Neural cell (in vitro differentiated cells): ENCODE measurements at regions not wholly inside any gene's neighbourhood (a gene's known extent, or its start where the extent isn't known, plus 50 kb on each side); places are given as distances from the start of the nearest gene placed in this dataset.
"Not testable (repeated sequence)": the region's sequence is repeated elsewhere in the genome, so short reads cannot be mapped to it uniquely, and the experiment has no call there.

Experiments
- H2AFZ ChIP-seq: fragments of 200-600, 300-800 bp; sonication (generic), shearing (Covaris generic); 2 replicates; pipeline ENCODE4 v1.6.0; 2014; ENCODE audit warnings: low read depth, mild to moderate bottlenecking, antibody characterized with exemption, low read length, moderate library complexity
- H3F3A ChIP-seq: fragments of 200-600 bp; shearing (Covaris generic); 2 replicates; pipeline ENCODE4 v1.6.1; 2016; ENCODE audit warnings: mild to moderate bottlenecking, moderate library complexity, mixed read lengths, antibody characterized with exemption, low read length; ENCODE audit not compliant: insufficient read depth, poor library complexity, severe bottlenecking
- H3K27ac ChIP-seq: fragments of 200-600, 300-800 bp; sonication (generic), shearing (Covaris generic); 2 replicates; pipeline ENCODE4 v1.5.1; 2014; ENCODE audit warnings: mild to moderate bottlenecking, low read length, moderate library complexity
- H3K27me3 ChIP-seq: fragments of 300-800, 200-600 bp; sonication (generic), shearing (Covaris generic); 2 replicates; pipeline ENCODE4 v1.6.0; 2014; ENCODE audit warnings: mild to moderate bottlenecking, low read depth, low read length, moderate library complexity; ENCODE audit not compliant: insufficient read depth
- H3K36me3 ChIP-seq: fragments of 300-800, 200-600 bp; sonication (generic), shearing (Covaris generic); 2 replicates; pipeline ENCODE4 v1.5.1; 2014; ENCODE audit warnings: mild to moderate bottlenecking, antibody characterized with exemption, low read length, moderate library complexity; ENCODE audit not compliant: insufficient read depth
- H3K4me2 ChIP-seq: fragments of 300-800, 200-600 bp; sonication (generic), shearing (Covaris generic); 2 replicates; pipeline ENCODE4 v1.6.0; 2014; ENCODE audit warnings: mild to moderate bottlenecking, low read length
- H3K4me3 ChIP-seq: fragments of 300-800, 200-600 bp; sonication (generic), shearing (Covaris generic); 2 replicates; pipeline ENCODE4 v1.5.1; 2014; ENCODE audit warnings: mild to moderate bottlenecking, low read length, moderate library complexity
- H3K79me2 ChIP-seq: fragments of 200-600 bp; shearing (Covaris generic); replicated peaks from 2 replicates; pipeline ENCODE4 v1.6.0; 2014; ENCODE audit warnings: mild to moderate bottlenecking, low read length, moderate library complexity; ENCODE audit not compliant: insufficient read depth
- H3K9ac ChIP-seq: fragments of 300-800, 200-600 bp; sonication (generic), shearing (Covaris generic); 2 replicates; pipeline ENCODE4 v1.6.1; 2016; ENCODE audit warnings: mild to moderate bottlenecking, low read length, mixed read lengths
- H3K9me2 ChIP-seq: fragments of 200-600 bp; shearing (Covaris generic); 2 replicates; pipeline ENCODE4 v1.6.1; 2016; ENCODE audit warnings: mild to moderate bottlenecking, low read length, mixed read lengths; ENCODE audit not compliant: insufficient read depth
- H3K9me3 ChIP-seq: fragments of 200-600, 300-800 bp; sonication (generic), shearing (Covaris generic); 2 replicates; pipeline ENCODE4 v1.6.1; 2016; ENCODE audit warnings: mild to moderate bottlenecking, mixed run types, low read length, moderate library complexity, mixed read lengths
- H4K20me1 ChIP-seq: fragments of 200-600 bp; shearing (Covaris generic); 2 replicates; pipeline ENCODE4 v1.6.1; 2016; ENCODE audit warnings: mild to moderate bottlenecking, mixed run types; ENCODE audit not compliant: insufficient read depth
- EZH2 ChIP-seq: fragments of 200-600, 300-800 bp; shearing (Covaris generic), sonication (generic); IDR thresholded peaks from 2 replicates; pipeline ENCODE4 v1.6.1; 2014; ENCODE audit warnings: antibody characterized with exemption, low read length, borderline replicate concordance, mild to moderate bottlenecking; ENCODE audit not compliant: insufficient read depth, poor library complexity, severe bottlenecking
- SMC3 ChIP-seq: fragments of 450-650 bp; conservative IDR thresholded peaks from 2 replicates; pipeline ENCODE4 v1.6.1; 2014; ENCODE audit warnings: antibody characterized with exemption, mild to moderate bottlenecking, moderate library complexity; ENCODE audit not compliant: poor library complexity
- TAF1 ChIP-seq: IDR thresholded peaks from 2 replicates; pipeline ENCODE4 v1.6.1; 2012; ENCODE audit warnings: low read depth
- TF ChIP-seq, protein P1 (sequence below): fragments of 450-650 bp; IDR thresholded peaks from 2 replicates; pipeline ENCODE4 v1.5.1; 2014; ENCODE audit warnings: antibody characterized with exemption, mild to moderate bottlenecking, moderate library complexity; ENCODE audit not compliant: poor library complexity, severe bottlenecking
- TF ChIP-seq, protein P2 (sequence below): IDR thresholded peaks from 2 replicates; pipeline ENCODE4 v1.6.1; 2012; ENCODE audit warnings: borderline replicate concordance

DNA sequence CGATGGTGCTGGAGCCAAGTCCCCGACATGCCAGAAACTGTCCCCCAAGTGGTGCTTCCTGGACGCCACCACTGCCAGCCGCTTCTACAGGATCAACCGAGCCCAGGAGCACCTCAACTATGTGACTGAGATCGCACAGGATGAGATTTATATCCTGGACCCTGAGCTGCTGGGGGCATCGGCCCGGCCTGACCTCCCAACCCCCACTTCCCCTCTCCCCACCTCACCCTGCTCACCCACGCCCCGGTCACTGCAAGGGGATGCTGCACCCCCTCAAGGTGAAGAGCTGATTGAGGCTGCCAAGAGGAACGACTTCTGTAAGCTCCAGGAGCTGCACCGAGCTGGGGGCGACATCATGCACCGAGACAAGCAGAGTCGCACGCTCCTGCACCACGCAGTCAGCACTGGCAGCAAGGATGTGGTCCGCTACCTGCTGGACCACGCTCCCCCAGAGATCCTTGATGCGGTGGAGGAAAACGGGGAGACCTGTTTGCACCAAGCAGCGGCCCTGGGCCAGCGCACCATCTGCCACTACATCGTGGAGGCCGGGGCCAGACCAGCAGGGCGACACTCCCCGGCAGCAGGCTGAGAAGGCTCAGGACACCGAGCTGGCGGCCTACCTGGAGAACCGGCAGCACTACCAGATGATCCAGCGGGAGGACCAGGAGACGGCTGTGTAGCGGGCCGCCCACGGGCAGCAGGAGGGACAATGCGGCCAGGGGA lies 91.0 kb downstream of the LACC1 start:
- not testable (repeated sequence) for H3K9me2 ChIP-seq, H3F3A ChIP-seq, H4K20me1 ChIP-seq, H3K4me3 ChIP-seq, H3K9ac ChIP-seq, H3K36me3 ChIP-seq, H2AFZ ChIP-seq, H3K27ac ChIP-seq, H3K79me2 ChIP-seq, H3K9me3 ChIP-seq, H3K27me3 ChIP-seq, H3K4me2 ChIP-seq

DNA sequence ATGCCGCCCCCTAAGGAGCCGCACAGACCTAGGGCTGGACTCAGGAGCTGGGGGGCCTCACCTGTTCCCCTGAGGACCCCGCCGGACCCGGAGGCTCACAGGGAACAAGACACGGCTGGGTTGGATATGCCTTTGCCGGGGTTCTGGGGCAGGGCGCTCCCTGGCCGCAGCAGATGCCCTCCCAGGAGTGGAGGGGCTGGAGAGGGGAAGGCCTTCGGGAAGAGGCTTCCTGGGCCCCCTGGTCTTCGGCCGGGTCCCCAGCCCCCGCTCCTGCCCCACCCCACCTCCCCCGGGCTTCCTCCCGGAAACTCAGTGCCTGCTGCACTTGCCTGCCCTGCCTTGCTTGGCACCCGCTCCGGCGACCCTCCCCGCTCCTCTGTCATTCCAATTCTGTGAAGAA lies 91.6 kb downstream of the LACC1 start:
- H3K9me2 ChIP-seq, H3K9me3 ChIP-seq, H3K4me3 ChIP-seq, H3K9ac ChIP-seq, H3K79me2 ChIP-seq, H3K4me2 ChIP-seq, H3K27me3 ChIP-seq, H2AFZ ChIP-seq, H4K20me1 ChIP-seq, H3K27ac ChIP-seq, H3F3A ChIP-seq, H3K36me3 ChIP-seq: not testable (repeated sequence)

DNA sequence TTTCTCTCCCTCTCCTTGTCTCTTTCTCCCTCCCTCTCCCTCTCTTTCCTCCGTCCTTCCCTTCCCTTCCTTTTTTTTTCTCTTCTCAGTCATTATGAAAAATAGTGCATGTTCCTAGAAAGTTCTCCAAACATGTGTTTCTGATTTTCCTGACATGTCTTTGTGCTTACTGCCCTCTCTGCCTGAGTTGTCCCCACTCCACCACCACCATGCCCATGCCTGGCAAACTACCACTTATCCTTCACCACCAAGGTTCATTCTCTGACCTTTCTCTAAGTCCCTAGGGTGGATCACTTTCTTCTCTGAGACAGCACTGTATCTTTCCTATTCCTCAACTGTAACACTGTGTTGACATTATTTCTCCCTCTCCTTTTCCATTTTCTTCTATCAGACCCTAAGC lies 98.2 kb downstream of the LACC1 start:
- H3K9me2 ChIP-seq, result no peaks in the 10 kb centered on the region
- no peaks in the 10 kb centered on the region for H4K20me1 ChIP-seq
- no peaks in the 10 kb centered on the region for H3K9me3 ChIP-seq
- H3K4me3 ChIP-seq, result no peak overlapping the region
- H3K27me3 ChIP-seq, result no peaks in the 10 kb centered on the region
- no peak overlapping the region for H3K4me2 ChIP-seq
- H2AFZ ChIP-seq, result no peak overlapping the region
- TF ChIP-seq EZH2 (no peak), TAF1 (no peak), SMC3 (no peak)
- TF ChIP-seq, protein P1, sequence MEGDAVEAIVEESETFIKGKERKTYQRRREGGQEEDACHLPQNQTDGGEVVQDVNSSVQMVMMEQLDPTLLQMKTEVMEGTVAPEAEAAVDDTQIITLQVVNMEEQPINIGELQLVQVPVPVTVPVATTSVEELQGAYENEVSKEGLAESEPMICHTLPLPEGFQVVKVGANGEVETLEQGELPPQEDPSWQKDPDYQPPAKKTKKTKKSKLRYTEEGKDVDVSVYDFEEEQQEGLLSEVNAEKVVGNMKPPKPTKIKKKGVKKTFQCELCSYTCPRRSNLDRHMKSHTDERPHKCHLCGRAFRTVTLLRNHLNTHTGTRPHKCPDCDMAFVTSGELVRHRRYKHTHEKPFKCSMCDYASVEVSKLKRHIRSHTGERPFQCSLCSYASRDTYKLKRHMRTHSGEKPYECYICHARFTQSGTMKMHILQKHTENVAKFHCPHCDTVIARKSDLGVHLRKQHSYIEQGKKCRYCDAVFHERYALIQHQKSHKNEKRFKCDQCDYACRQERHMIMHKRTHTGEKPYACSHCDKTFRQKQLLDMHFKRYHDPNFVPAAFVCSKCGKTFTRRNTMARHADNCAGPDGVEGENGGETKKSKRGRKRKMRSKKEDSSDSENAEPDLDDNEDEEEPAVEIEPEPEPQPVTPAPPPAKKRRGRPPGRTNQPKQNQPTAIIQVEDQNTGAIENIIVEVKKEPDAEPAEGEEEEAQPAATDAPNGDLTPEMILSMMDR, result no peak
- TF ChIP-seq, protein P2, sequence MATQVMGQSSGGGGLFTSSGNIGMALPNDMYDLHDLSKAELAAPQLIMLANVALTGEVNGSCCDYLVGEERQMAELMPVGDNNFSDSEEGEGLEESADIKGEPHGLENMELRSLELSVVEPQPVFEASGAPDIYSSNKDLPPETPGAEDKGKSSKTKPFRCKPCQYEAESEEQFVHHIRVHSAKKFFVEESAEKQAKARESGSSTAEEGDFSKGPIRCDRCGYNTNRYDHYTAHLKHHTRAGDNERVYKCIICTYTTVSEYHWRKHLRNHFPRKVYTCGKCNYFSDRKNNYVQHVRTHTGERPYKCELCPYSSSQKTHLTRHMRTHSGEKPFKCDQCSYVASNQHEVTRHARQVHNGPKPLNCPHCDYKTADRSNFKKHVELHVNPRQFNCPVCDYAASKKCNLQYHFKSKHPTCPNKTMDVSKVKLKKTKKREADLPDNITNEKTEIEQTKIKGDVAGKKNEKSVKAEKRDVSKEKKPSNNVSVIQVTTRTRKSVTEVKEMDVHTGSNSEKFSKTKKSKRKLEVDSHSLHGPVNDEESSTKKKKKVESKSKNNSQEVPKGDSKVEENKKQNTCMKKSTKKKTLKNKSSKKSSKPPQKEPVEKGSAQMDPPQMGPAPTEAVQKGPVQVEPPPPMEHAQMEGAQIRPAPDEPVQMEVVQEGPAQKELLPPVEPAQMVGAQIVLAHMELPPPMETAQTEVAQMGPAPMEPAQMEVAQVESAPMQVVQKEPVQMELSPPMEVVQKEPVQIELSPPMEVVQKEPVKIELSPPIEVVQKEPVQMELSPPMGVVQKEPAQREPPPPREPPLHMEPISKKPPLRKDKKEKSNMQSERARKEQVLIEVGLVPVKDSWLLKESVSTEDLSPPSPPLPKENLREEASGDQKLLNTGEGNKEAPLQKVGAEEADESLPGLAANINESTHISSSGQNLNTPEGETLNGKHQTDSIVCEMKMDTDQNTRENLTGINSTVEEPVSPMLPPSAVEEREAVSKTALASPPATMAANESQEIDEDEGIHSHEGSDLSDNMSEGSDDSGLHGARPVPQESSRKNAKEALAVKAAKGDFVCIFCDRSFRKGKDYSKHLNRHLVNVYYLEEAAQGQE, result no peak
- no peaks in the 10 kb centered on the region for H3K36me3 ChIP-seq
- H3K9ac ChIP-seq, result no peak overlapping the region
- H3K27ac ChIP-seq, result no peak overlapping the region
- H3K79me2 ChIP-seq, result no peaks in the 10 kb centered on the region
- no peaks in the 10 kb centered on the region for H3F3A ChIP-seq
